HG03457 (cell line): ENCODE measurements at regions not wholly inside any gene's neighbourhood (a gene's known extent, or its start where the extent isn't known, plus 50 kb on each side); places are given as distances from the start of the nearest gene placed in this dataset.
"Not testable (repeated sequence)": the region's sequence is repeated elsewhere in the genome, so short reads cannot be mapped to it uniquely, and the experiment has no call there.

Source experiments
- ATAC-seq: cut with Tn5 transposase; IDR thresholded peaks from one replicate; pipeline ENCODE4 v1.9.1; 2021; ENCODE audit warnings: moderate number of reproducible peaks; ENCODE audit not compliant: unreplicated experiment

GRCh38 chr2:15819562-15820256, 120.6 kb upstream of the MYCN start:
- no peak for ATAC-seq

GRCh38 chr2:15820257-15820566, 120.1 kb upstream of the MYCN start:
- no peak for ATAC-seq

GRCh38 chr2:15820927-15821326, 119.4 kb upstream of the MYCN start:
- no peak for ATAC-seq

GRCh38 chr2:15822151-15823044, 118.0 kb upstream of the MYCN start:
- ATAC-seq, result no peak

GRCh38 chr2:15823459-15824396, 116.6 kb upstream of the MYCN start:
- ATAC-seq, result no peak

GRCh38 chr2:15824467-15824866, 115.9 kb upstream of the MYCN start:
- ATAC-seq, result not testable (repeated sequence)

GRCh38 chr2:15825276-15825980, 114.9 kb upstream of the MYCN start:
- ATAC-seq, result no peak

- ATAC-seq, result no peak
Measured at GRCh38 chr2:15826273-15826717, 114.1 kb upstream of the MYCN start.

GRCh38 chr2:15827001-15827400, 113.3 kb upstream of the MYCN start:
- no peak for ATAC-seq

GRCh38 chr2:15828576-15828975, 111.8 kb upstream of the MYCN start:
- no peak for ATAC-seq

GRCh38 chr2:15829091-15829801, 111.1 kb upstream of the MYCN start:
- ATAC-seq, result no peak

- ATAC-seq, result no peak
Measured at GRCh38 chr2:15829985-15830384, 110.4 kb upstream of the MYCN start.

- ATAC-seq, result no peak
Measured at GRCh38 chr2:15830937-15831549, 109.3 kb upstream of the MYCN start.

- ATAC-seq, result no peak
Measured at GRCh38 chr2:15832030-15832709, 108.2 kb upstream of the MYCN start.

GRCh38 chr2:15832849-15833680, 107.3 kb upstream of the MYCN start:
- ATAC-seq, result no peak

- ATAC-seq, result no peak
Measured at GRCh38 chr2:15833731-15834130, 106.6 kb upstream of the MYCN start.

- no peak for ATAC-seq
Measured at GRCh38 chr2:15834381-15835031, 105.8 kb upstream of the MYCN start.
